ENCODE measurements at regions not wholly inside any gene's neighbourhood (a gene's known extent, or its start where the extent isn't known, plus 50 kb on each side); places are given as distances from the start of the nearest gene placed in this dataset.

DNA sequence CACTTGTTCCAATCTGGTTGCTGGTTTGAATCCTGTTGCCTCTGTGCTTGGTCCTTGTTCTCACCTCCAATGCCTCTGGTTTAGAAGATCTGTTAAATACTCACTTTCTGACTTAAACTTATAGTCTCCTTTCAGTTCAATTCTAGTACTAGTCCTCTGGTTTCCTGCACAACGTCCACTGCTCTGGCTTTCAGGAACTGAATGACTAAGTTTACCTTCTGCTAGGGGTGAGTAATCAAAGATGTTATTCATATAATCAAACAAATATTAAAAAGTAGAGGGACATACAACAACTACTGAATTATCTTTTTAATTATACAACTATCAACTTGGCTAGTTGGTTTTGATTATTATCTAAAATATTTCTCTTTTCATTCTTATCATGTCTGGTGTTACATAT lies 496.4 kb upstream of the TOM1L1 start:
- no peak for DNase-seq (ENCODE audit: low spot score)
- CTCF ChIA-PET = no interaction called here
- no peak overlapping the region for H3K27ac ChIP-seq
- TF ChIP-seq, protein P1, sequence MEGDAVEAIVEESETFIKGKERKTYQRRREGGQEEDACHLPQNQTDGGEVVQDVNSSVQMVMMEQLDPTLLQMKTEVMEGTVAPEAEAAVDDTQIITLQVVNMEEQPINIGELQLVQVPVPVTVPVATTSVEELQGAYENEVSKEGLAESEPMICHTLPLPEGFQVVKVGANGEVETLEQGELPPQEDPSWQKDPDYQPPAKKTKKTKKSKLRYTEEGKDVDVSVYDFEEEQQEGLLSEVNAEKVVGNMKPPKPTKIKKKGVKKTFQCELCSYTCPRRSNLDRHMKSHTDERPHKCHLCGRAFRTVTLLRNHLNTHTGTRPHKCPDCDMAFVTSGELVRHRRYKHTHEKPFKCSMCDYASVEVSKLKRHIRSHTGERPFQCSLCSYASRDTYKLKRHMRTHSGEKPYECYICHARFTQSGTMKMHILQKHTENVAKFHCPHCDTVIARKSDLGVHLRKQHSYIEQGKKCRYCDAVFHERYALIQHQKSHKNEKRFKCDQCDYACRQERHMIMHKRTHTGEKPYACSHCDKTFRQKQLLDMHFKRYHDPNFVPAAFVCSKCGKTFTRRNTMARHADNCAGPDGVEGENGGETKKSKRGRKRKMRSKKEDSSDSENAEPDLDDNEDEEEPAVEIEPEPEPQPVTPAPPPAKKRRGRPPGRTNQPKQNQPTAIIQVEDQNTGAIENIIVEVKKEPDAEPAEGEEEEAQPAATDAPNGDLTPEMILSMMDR (conservative IDR thresholded peaks at IDR 0.05; ENCODE audit: low read depth) = no peak
- POLR2A ChIA-PET (ENCODE audit: low non-redundant PET) = no interaction called here

- CTCF ChIA-PET = no interaction called here
- POLR2A ChIA-PET (ENCODE audit: low non-redundant PET) = no interaction called here
- TF ChIP-seq, protein P1 (conservative IDR thresholded peaks at IDR 0.05; ENCODE audit: low read depth) = no peak
Observed at GRCh38 chr17:54405826-54406225, 494.8 kb upstream of the TOM1L1 start.

GRCh38 chr17:54408731-54409130 lies 491.9 kb upstream of the TOM1L1 start:
- DNase-seq (ENCODE audit: low spot score) = no peak
- CTCF ChIA-PET = no interaction called here
- POLR2A ChIA-PET (ENCODE audit: low non-redundant PET) = no interaction called here
- H3K27ac ChIP-seq = no peak overlapping the region
- TF ChIP-seq, protein P1 (conservative IDR thresholded peaks at IDR 0.05; ENCODE audit: low read depth) = no peak

More at GRCh38 chr17:54405826-54406225, 494.8 kb upstream of the TOM1L1 start:
- DNase-seq (ENCODE audit: low spot score) = no peak
- no peak overlapping the region for H3K27ac ChIP-seq

DNA sequence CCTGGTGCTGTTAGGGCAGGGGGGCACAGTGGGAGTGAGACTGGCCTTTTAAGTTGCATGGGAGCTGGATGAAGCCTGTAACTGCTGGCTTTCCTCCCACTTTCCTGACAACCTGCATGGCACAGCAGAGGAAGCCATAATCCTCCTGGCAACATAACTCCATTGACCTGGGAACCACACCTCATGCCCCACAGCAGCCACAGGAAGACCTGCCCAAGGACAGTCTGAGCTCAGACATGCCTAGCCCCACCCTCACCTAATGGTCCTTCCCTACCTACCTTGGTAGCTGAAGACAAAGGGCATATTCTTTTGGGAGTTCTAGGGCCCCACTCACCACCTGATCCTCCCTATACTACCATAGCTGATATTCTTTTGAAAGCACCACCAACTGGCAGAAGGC lies 482.2 kb upstream of the TOM1L1 start:
- TF ChIP-seq, protein P1 (conservative IDR thresholded peaks at IDR 0.05; ENCODE audit: low read depth) = no peak
- H3K27ac ChIP-seq = peak overlapping the region; percentile 39
- POLR2A ChIA-PET (ENCODE audit: low non-redundant PET) = no interaction called here
- DNase-seq (ENCODE audit: low spot score) = no peak
- CTCF ChIA-PET = no interaction called here

- no peak overlapping the region for H3K27ac ChIP-seq
- ChIA-PET POLR2A (ENCODE audit: low non-redundant PET) (no interaction called here), CTCF (no interaction called here)
- TF ChIP-seq, protein P1 (conservative IDR thresholded peaks at IDR 0.05; ENCODE audit: low read depth) = no peak
- DNase-seq (ENCODE audit: low spot score) = no peak
Observed at GRCh38 chr17:54425671-54426070, 475.0 kb upstream of the TOM1L1 start.

GRCh38 chr17:54426296-54426886 lies 474.3 kb upstream of the TOM1L1 start:
- DNase-seq (ENCODE audit: low spot score) = peak; percentile 3
- TF ChIP-seq, protein P1 (conservative IDR thresholded peaks at IDR 0.05; ENCODE audit: low read depth) = peak; percentile 73
- ChIA-PET CTCF (interaction anchor here (0.6 kb wide), 1 partner anchor 406 kb away, joined by 3 read pairs; no protein-coding TSS in a partner anchor), POLR2A (ENCODE audit: low non-redundant PET) (no interaction called here)
- H3K27ac ChIP-seq = no peak overlapping the region
